ENCODE measurements at regions not wholly inside any gene's neighbourhood (a gene's known extent, or its start where the extent isn't known, plus 50 kb on each side); places are given as distances from the start of the nearest gene placed in this dataset.
"Not testable (repeated sequence)": the region's sequence is repeated elsewhere in the genome, so short reads cannot be mapped to it uniquely, and the experiment has no call there.

DNA sequence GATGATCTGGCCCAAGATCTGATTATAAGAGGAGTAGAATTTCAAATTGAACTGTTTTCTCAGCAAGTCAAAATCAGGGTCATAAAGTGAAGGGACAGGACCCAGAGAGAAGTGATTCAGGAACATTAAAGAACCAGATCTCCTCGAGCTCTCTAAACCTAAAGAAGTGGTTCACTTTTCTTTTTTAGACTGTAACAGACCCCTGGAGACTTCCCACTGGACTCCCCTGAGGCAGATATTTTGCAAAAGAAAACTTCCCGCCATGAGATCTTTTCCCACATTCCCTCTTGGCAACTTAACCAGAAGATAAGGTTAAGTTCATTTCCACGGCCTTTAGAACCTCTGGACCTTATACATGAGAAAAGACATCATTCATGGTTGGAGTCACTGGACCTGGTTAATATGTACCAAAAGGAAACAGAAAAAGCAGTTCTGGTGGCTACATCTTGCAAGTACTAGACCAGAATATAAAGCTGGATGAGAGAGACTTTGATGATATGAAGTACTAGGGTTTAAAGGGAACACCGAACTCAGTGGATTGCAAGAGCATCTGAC, 1061.4 kb downstream of the MRPL39 start:
- Histone ChIP-seq H3K4me1 (no peaks in the 10 kb centered on the region), H3K27me3 (ENCODE audit: low read depth) (no peaks in the 10 kb centered on the region), H3K27ac (replicated peaks) (peak overlapping the region; percentile 17), H3K9me3 (replicated peaks) (peaks cover 9% of the 10 kb centered on the region), H3K36me3 (no peaks in the 10 kb centered on the region), H3K4me3 (no peak overlapping the region)
- DNase-seq = no peak
- intact Hi-C loops (cut with micrococcal nuclease) = no loop called here
- no peak for TF ChIP-seq CTCF (IDR thresholded peaks at IDR 0.05; ENCODE audit: borderline replicate concordance)

GRCh38 chr21:24514081-24514733, 1093.1 kb downstream of the MRPL39 start:
- DNase-seq = no peak
- intact Hi-C loops (cut with micrococcal nuclease) = loop anchor here (10.0 kb wide), 1 partner anchor 659 kb away; no protein-coding TSS in a partner anchor
- Histone ChIP-seq H3K36me3 (no peaks in the 10 kb centered on the region), H3K4me1 (no peaks in the 10 kb centered on the region), H3K9me3 (replicated peaks) (no peaks in the 10 kb centered on the region), H3K4me3 (no peak overlapping the region), H3K27ac (replicated peaks) (no peak overlapping the region), H3K27me3 (ENCODE audit: low read depth) (no peaks in the 10 kb centered on the region)
- peak; percentile 62 for TF ChIP-seq CTCF (IDR thresholded peaks at IDR 0.05; ENCODE audit: borderline replicate concordance)

DNA sequence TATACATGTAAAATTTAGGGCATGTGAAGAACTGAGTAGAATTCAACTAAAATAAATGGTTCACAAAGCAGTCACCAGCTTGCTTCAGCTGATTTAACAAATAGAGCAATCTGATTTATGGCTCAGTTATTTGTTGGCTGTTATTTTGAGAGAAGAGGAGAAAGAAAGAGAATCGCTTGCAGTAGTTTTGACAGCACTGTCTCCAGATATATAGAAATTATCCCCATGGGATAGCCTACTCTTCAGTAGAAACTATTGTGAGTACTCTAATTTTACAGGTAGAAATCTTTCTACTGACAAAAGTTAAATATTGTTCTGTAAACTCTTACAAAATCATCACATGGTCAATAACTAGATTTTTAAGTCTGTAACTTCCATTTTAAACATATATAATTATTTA, 1098.2 kb downstream of the MRPL39 start:
- Histone ChIP-seq H3K9me3 (replicated peaks) (peaks cover 23% of the 10 kb centered on the region), H3K27me3 (ENCODE audit: low read depth) (no peaks in the 10 kb centered on the region)
- intact Hi-C loops (cut with micrococcal nuclease) = no loop called here

DNA sequence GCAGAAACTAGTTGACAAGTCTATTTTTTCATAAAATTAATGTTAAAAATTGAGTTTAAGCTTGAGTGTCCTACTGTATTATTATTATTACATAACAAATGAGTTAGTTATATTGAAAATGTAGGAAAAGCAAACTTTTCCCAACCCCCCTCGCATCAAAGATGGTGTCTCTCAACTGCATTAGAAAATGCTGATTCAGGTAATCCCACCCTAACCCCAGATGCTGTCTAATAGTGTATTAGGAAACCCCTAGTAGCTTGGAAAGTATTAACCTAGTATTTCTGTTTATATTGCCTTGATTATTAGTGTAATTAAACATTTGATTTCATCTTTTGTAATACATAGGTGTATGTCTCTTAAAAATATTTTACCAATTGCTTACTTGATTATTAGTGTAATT, 1120.3 kb downstream of the MRPL39 start:
- Histone ChIP-seq H3K4me3 (no peak overlapping the region), H3K36me3 (no peaks in the 10 kb centered on the region), H3K4me1 (no peaks in the 10 kb centered on the region), H3K27ac (replicated peaks) (no peak overlapping the region), H3K27me3 (ENCODE audit: low read depth) (no peaks in the 10 kb centered on the region), H3K9me3 (replicated peaks) (peaks cover 6% of the 10 kb centered on the region)
- DNase-seq = no peak
- intact Hi-C loops (cut with micrococcal nuclease) = no loop called here
- no peak for TF ChIP-seq CTCF (IDR thresholded peaks at IDR 0.05; ENCODE audit: borderline replicate concordance)

More for the DNA sequence above, 1098.2 kb downstream of the MRPL39 start:
- Histone ChIP-seq H3K36me3 (no peaks in the 10 kb centered on the region), H3K27ac (replicated peaks) (no peak overlapping the region), H3K4me3 (no peak overlapping the region), H3K4me1 (no peaks in the 10 kb centered on the region)
- no peak for TF ChIP-seq CTCF (IDR thresholded peaks at IDR 0.05; ENCODE audit: borderline replicate concordance)
- no peak for DNase-seq

DNA sequence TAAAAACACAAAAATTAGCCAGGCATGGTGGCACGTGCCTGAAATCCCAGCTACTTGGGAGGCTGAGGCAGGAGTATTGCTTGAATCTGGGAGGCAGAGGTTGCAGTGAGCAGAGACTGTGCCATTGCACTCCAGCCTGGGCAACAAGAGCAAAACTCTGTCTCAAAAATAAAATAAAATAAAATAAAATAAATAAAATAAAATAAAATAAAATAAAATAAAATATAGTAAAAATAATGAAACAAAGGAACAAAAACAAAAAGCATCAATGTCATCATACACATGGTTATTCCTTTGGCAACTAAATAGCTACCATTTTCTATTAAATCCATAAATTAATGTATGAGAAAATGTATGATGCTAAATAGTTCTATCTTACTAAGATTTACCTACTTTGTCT, 1123.9 kb downstream of the MRPL39 start:
- H3K4me3 ChIP-seq; DNase-seq; H3K4me1 ChIP-seq; intact Hi-C loops (cut with micrococcal nuclease); H3K9me3 ChIP-seq (replicated peaks); H3K27ac ChIP-seq (replicated peaks); H3K36me3 ChIP-seq; H3K27me3 ChIP-seq (ENCODE audit: low read depth): not testable (repeated sequence)

DNA sequence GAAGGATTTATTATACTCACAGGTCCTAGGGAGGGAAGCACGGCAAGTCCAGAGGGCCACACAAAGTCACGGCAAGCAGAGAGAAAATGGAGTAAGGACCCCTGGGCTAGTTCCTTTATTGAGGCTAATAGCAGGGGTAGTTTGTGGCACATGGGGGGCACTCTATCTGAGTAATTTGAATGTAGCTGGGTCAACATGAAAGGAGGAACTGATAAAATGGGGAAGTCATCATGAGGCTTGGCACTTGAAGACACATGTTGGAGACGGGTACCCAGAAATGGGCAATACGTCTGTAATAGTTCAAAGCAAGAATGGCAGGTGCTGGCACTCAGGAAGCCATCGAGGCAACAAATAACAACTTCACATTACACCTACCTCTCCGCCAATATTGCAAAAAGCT, 1136.4 kb downstream of the MRPL39 start:
- peaks cover 2% of the 10 kb centered on the region for H3K9me3 ChIP-seq (replicated peaks)

More for the DNA sequence above, 1136.4 kb downstream of the MRPL39 start:
- no peak overlapping the region for H3K4me3 ChIP-seq
- intact Hi-C loops (cut with micrococcal nuclease) = no loop called here
- TF ChIP-seq CTCF (IDR thresholded peaks at IDR 0.05; ENCODE audit: borderline replicate concordance) = no peak
- no peak overlapping the region for H3K27ac ChIP-seq (replicated peaks)
- H3K36me3 ChIP-seq = no peaks in the 10 kb centered on the region
- no peak for DNase-seq
- H3K27me3 ChIP-seq (ENCODE audit: low read depth) = no peaks in the 10 kb centered on the region
- no peaks in the 10 kb centered on the region for H3K4me1 ChIP-seq

All from left ventricle myocardium inferior (tissue), 1 donor.